Left renal cortex interstitium (tissue), 4 donors: ENCODE measurements at regions not wholly inside any gene's neighbourhood (a gene's known extent, or its start where the extent isn't known, plus 50 kb on each side); places are given as distances from the start of the nearest gene placed in this dataset.

ENCODE experiments used
- DNase-seq, 4 donors: peaks; one replicate each; pipeline ENCODE4 v3.0.0-alpha.2; 2013; ENCODE audit warnings: low read depth in 4 of 4, low spot score in 2 of 4, missing footprints in 1 of 4

DNA sequence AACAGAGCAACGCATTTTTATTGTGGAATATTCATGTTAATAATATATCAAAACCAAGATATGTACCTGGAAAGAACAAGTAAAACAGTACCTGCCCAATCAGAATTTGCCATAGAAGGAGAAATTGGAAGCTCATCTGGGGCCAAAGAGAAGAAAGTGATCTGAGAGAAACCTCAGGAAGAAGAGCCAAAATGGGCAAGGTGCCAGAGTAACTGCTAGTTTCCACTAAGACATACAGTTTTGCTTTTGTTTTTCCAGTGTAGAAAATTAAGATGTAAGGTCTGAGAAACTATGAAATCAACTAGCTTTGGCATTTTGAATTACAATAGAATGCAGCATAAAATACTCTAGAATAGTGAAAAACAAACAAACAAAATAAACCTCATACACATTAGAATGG lies 2201.2 kb downstream of the ARAP2 start:
- no peak for DNase-seq

DNA sequence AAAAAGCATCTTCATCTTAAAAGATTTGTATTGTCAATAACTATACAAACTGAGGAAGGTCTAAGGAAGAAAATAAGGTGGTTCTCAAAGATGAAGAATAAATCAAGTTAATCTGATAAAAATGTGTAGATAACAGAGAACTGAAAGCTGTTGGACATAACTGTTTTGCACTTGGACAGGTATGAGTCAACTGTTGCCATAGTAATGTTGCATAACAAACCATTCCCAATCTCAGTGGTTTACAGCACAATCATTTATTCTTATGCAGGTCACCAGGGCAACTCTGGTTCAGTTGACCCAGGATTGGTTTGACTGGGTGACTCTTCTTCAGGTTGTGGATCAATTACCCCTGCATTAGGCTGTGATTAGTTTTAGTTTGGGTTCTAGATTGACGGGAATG lies 2197.7 kb downstream of the ARAP2 start:
- no peak for DNase-seq

DNA sequence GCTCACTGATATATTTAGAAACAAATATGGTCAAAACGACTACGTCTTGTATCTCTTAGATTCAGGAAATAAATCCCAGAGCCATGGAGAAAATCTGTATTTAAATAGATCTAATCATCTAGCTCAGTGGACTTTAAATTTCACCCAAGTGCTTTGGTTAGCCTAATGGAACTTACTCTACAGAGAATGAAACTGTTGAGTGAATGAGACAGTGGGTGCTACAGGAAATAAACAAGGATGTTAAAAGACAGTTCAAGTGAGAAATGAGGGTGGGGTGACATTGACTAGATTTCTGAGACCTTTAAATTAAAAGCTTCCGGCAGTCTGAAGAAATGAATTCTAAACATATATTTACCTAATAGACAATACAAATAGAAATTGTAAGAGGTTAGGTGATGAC lies 2197.0 kb downstream of the ARAP2 start:
- no peak for DNase-seq

DNA sequence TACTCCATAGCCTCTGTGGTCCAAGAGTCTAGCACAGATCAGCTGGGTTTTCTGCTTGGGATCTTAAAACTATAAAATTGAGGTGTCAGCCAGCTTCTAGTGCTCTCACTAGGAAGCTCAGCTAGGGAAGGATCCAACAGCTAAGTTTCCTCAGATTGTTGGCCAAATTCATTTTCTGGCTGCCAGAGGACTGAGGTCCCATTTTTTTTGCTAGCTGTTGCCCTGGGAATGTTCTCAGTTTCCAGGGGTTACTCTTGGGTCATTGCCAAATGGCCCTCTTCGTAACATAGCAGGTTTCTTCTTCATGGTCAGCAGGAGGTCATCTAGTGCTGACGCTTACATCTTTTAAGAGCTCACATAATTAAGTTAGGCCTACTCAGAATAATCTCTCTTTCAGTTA lies 2178.2 kb downstream of the ARAP2 start:
- no peak for DNase-seq

DNA sequence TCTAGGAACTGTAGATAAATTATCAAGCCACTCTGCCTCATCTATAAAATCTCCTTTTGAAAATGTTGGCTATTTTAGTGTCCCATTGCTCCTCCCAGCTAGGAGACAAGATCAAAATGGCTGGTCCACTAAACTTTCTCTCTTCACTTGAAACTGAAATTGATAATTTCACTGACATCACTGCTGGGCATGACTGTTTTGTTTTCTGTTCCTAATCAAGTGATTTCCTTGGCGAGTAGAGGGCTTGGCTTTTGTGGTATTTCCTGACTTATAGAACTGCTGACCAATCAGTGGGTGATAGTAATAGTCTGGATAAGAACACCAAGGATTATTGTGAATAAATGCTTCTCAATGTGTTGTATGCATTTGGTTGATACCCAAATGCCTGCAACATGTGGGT lies 2152.9 kb downstream of the ARAP2 start:
- no peak for DNase-seq

DNA sequence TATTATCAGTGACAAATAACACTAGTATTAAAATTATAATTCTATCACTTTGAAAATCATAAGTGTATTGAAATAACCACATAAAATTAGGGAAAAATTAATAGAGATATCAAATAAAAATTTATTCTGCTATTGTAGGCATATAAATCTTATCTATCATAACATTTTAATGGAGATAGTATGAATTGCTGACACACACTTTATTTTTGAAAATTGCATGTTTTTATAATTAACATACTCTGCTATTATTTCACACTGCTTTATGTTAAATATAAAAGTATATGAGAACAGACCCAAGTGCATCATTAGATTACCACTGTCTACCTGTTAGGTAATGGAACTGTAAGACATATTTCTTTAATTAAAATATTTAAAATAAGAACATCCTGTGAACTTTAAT lies 2150.2 kb downstream of the ARAP2 start:
- DNase-seq, result no peak

DNA sequence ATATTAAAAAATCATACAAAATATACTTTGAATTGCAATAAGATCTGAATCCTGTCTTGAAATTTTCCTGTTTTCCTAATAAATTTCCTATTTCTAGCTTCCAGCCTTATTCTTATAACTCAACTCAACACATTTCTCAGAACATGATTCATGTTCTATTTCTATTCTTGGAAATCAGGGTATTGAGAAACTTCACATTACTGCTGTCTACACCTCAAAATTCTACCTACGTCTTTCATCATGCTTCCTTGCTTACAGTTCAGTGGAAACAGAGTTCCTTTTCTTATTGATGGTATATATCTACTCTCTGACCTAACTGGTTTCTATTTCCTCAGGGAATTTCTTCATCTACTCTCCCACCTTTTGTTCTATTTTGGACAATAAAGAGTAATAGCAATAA lies 2139.0 kb downstream of the ARAP2 start:
- no peak for DNase-seq

DNA sequence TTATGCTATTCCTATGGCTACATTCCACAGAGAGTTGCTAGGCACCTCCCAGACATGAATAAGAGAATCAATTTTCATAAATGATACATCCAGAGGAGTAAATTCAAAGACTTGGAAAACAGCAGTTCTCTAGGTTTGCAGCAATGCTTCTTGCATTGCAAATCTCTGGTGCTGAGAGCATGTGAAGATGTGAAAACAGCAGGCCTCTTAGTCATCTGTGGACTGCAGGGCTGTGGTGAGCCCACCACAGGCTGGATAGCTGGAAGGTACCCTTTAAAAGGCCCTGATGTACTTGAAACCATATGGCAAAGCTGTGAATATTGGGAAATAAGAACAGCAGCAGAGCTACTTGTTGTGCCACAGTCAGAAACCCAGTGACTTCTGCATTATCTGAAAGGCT lies 2135.9 kb downstream of the ARAP2 start:
- DNase-seq, result no peak

DNA sequence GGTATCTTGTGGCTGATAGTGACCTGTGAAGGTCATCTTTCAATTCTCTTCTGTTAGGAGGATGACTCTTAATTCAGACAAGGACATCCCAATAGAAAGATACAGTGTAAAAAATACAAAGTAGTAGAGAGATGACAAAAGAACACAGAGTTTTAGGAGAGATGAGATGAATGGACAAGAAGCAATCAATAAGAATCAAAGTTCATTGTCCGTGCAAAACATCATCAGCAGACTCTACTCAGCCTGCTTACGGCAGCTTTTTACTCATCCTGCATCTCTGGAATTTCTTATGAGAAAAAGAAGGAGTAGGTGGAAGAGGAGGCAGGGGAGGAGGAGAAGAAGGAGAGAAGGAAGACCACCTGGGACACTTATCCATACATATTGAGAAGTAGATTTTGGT lies 2131.7 kb downstream of the ARAP2 start:
- DNase-seq, result no peak

DNA sequence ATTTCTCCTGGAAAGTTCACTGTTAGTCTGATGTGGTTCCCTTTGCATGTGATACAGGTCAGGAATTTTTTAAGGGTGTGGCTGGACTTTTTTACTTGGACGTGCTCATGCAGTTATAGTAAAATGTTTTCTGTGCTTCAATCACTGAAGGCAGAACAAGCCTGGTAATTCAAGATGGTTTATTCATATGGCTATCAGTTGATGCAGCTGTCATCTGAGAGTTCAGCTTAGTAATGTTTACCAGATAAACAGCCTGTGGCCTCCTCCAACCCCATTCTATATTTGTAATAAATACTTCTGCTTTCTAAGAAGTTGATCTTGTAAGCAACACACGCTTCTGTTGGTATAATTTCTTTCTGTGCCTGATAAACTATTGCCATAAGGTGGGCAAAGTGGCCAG lies 2105.9 kb downstream of the ARAP2 start:
- no peak for DNase-seq

DNA sequence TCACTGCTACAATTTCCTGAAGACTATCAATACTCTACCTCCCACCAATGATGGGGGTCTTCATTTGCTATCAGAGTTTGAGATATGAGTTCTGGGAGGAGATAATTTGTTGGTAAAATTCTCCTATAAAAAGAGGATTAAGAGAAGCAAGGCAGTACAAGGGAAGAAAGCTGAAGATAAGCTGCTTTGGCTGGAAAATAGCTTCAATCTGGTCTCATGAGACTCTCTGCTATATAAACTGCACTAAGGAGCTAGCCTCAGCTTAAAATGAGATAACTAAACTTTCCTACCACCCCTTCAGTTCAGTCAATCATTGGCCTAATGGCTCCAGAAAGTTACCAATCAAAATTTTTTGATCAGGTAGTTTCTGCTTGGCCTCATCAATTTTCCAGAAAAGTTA lies 2105.0 kb downstream of the ARAP2 start:
- DNase-seq, result no peak

DNA sequence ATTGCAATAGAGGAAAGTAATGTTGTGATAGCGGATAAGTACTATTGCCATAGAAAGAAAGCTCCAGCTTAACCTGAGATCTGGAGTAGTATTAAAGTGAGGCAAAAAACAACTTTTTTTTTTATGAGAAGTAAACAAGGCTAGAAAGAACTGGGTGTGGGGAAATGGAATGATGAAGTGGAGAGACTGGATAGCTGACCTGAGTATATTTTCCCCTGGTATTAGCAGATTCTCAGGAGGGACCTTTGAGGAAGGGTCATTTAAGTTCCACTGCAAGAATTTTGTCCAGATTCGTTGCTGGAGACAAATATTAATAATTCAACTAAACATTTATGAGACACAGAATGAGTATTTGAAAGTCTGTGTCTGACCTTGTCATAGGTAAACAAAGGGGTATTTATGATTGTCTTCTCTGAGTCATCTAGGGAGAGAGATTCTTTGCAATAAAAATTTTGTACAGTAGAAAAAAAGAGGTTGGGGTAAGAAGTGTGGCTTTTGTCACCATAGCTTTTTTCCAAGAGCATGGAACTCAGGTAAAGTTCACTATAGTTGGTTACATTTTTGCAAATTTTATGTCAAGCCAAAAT lies 2095.9 kb downstream of the ARAP2 start:
- no peak for DNase-seq

DNA sequence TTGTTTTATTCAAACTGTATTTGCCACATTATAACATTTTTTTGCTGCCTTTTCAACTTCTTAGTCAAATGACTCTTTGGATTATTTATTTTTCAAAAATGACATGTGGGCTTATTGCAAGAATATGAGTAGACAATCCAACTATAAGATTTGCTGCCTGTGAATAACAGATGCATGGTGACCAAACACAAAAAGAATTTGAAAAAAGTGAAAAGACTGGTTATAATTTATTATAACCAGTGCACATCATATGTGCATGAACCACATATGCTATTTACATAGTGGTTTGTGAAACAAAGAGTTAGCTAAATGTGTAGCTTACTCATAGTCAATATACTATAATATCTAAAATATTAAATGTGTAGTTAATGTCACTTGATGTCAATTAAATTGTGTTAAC lies 2086.8 kb downstream of the ARAP2 start:
- no peak for DNase-seq

DNA sequence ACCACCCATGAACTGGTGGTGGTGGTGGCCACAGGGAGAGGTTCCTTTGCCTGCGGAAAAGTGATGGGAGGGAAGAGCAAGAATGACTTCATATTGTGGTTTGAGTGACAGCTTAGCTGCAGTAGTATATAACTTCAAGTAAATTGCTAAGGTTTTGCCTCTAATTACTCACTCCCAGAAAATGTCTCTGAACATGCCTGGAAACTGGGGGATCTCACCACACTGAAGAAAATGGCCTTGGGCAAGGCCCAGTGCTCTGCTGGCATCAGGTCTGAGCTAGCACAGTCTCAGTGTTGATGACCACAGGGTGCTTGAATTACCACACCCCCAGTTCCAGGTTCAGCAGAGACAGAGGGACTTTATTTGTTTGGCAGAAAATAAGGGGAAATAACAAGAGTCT lies 2085.4 kb downstream of the ARAP2 start:
- no peak for DNase-seq

DNA sequence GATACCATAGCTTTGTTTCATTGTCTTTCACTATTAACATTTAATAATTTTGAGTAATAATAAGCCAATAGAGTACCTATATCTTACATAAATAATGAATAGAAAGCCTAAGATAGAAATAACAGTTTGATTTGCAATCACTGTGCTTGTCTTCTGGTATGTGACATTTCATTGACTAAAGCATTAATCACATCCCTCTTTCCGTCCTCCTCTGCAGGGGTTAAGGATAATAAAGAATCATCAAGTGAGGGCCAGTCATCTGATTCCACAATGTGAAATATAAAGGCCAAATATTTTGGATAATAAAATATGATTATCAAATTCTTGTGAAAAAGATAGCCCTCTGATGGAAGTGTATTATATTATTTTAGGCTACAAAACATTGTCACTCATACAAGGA lies 2073.4 kb downstream of the ARAP2 start:
- DNase-seq, result no peak

DNA sequence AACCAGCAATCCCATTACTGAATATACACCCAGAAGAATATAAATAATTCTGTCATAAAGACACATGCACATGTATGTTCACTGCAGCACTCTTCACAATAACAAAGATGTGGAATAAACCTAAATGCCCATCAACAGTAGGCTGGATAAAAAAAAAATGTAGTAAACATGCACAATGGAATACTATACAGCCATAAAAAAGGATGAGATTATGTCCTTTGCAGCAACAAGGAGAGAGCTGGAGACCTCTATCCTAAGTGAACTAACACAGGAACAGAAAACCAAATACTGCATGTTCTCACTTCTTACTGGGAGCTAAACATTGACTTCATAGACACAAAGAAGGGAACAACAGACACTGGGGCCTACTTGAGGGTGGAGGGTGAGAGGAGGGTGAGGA lies 2067.7 kb downstream of the ARAP2 start:
- DNase-seq, result no peak

DNA sequence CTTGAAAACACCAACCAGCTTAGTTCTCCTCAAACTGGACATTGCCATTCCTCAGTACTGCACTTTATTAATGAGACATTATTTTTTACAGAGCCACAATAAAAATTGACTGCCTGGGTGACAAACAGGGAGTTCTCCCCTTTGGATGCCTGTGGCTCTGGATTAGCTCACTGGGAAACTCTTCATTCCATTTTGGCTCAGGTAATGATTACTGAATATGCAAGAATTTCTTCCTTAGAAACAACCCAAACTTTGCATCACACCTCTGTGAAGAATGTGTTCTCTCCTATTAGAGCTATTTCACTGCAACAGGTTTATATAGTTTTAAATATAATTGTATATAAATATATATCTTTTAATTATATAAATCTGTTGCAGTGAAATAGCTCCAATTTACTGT lies 2065.8 kb downstream of the ARAP2 start:
- no peak for DNase-seq

DNA sequence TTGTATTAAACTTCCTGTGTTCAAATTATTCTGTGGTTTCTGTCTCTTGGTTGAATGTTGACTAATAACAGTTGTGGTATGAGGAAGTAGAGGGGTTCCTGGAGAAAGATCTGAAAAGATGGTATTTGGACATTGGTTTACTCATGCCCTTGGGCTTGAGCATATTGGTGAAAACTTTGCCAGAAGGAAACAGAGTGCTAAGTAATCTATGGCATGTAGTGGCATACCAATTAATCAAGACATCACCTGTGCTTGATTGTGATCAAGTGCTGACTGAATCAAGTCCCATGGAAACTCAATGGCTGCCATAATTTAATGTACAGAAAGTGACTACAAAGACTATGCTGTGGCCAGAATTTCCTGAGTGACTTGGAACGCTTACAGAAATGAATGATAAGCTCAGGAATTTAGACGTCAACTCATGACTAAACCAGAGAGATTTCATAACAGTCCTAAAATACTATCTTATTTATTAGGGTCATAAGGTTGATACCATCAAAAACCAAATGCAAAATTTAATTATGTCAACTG lies 2062.9 kb downstream of the ARAP2 start:
- DNase-seq, result no peak

DNA sequence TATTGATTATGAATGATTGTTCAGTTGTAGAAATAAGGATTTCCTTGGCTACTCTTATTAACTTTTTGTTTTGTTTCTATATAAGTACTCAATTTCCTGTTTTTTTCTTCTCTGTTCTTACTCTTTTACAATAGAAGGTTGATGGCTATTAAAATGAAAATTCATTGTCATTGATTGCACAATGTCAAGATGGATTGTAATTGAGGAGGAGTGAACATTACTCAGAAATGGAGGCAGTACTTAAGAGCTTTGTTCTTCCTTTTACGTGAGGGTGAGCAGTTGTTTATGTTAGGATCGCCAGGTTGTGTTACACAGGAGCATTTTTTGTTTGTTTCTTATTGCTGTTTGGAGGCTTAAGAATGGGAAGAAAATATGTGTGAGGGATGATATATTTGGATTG lies 2062.4 kb downstream of the ARAP2 start:
- DNase-seq, result no peak

DNA sequence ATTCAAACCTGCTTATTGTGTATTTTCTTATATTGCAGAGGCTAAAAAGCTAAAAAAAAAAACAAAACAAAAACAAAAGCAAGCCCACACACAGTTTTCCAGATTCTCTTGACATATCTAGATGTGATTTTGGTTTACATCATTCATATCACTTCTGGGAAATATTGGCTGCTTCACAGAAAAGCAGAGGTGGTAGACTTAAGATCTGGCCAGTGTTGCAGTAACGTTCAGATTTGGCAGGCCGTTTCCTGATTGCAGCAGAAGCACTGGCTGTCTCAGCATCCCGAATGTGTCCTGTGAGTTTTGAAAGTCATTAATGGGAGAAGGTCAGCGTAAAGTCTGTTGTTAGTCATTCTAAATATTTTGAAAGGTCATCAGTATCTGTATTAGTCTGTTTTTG lies 2062.0 kb downstream of the ARAP2 start:
- DNase-seq, result no peak

DNA sequence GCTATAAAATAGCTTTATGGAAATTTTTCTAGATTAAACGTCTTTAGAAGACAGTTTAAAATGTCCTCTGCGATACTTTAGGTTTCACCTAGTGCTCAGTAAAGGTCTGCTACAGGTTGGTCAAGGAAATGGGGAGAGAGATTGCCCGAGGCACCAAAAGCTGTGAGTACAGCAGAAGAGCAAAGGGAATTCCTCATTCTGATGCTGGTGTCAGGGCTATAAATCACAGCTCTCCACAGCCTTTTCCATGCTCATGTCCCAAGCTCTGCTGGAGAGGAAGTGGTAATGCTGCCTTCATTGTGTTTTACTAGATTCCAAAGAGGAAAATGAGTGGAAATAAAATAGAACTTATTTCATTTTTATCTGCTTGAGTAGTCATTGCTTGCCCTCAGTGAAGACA lies 2060.4 kb downstream of the ARAP2 start:
- DNase-seq, result no peak

DNA sequence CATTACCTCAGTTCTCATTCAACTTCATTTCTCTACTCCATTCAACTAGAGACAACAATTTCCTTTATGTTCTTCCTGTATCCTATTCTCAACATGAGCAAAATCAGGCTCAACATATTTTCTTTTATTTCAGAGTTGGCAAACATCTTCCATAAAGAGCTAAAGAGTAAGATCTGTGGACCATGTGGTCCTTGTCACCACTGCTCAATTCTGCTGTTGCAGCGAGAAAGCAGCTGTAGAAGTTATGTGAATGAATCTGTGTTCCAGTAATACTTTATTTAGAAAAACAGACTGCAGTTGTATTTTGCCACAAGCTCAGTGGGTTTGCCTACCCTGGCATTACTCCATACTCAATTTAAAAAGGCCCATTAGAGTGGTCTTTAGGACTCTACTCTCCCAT lies 2057.3 kb downstream of the ARAP2 start:
- no peak for DNase-seq

DNA sequence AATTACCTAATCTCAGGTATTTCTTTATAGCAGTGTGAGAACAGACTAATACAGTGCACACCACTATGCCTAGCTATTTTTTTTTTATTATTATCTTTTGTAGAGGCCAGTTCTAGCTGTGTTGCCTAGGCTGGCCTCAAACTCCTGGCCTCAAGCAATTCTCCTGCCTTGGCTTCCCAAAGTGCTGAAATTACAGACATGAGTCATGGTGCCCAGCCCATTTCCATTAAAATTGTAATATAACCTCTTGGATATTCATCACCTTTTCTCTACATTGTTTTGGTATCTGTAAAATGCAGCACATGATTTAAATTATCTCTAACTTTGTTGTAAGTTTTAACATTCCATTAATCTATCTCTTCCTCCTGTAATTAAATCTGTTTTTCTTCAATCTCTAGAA lies 2052.9 kb downstream of the ARAP2 start:
- DNase-seq, result no peak
